HCT116 (cell line): ENCODE measurements at regions not wholly inside any gene's neighbourhood (a gene's known extent, or its start where the extent isn't known, plus 50 kb on each side); places are given as distances from the start of the nearest gene placed in this dataset.

ENCODE experiments used
- ATAC-seq: fragments of 200-7000 bp; cut with Tn5 transposase; 2 replicates; pipeline ENCODE4 v1.9.1; 2020; ENCODE audit warnings: mild to moderate bottlenecking, moderate library complexity
- BruUV-seq: library from RNA; stranded (reverse); fragments of 400-500 nt; replicated peaks from 2 replicates; lab custom pipeline; 2021; lab: Mats Ljungman, UMichigan
- CTCF ChIA-PET: fragments of 300-600 bp; sonication (Branson Sonifier 250); formaldehyde crosslinking; loops from one replicate; lab custom pipeline; 2021; ENCODE audit warnings: antibody characterized with exemption; lab: Charles Lee
- POLR2A ChIA-PET: fragments of 300-600, 350-600 bp; sonication (Branson Sonifier 250); formaldehyde crosslinking; loops from one replicate; lab custom pipeline; 2021; ENCODE audit warnings: antibody characterized with exemption; lab: Charles Lee
- RAD21 ChIA-PET, 2 experiments: fragments of 300-600 bp; sonication (Branson Sonifier 250); formaldehyde crosslinking; loops; one replicate each; lab custom pipeline; 2023; ENCODE audit warnings: low total read pairs in 2 of 2; ENCODE audit not compliant: uncharacterized antibody in 2 of 2, unreplicated experiment in 2 of 2, low non-redundant PET in 1 of 2; lab: Charles Lee
- DNase-seq: peaks from one replicate; pipeline ENCODE4 v3.0.0-alpha.2; 2010; ENCODE audit warnings: low read depth, low spot score
- H2AFZ ChIP-seq: fragments of 200-600 bp; shearing (Covaris generic), sonication (generic); 2 replicates; pipeline ENCODE4 v1.6.1; 2017; ENCODE audit warnings: low read depth, mixed run types, mixed read lengths, antibody characterized with exemption, low read length; ENCODE audit not compliant: poor library complexity, severe bottlenecking
- H3K27ac ChIP-seq: 2 replicates; pipeline ENCODE4 v1.5.1; 2012; ENCODE audit warnings: low read depth, low read length
- H3K27me3 ChIP-seq: fragments of 200-600 bp; sonication (generic); 2 replicates; pipeline ENCODE4 v1.6.1; 2016; ENCODE audit warnings: mixed run types, low read length, mixed read lengths; ENCODE audit not compliant: insufficient read depth
- H3K36me3 ChIP-seq, 2 experiments: fragments of 200-500 bp in 1 of 2; fragments of 200-600 bp in 1 of 2; sonication (Bioruptor generic) in 1 of 2; sonication (generic) in 1 of 2; 2 replicates each; pipeline versions ENCODE4 v1.5.1 to v1.6.1; 2014 to 2016; ENCODE audit warnings: low read length in 2 of 2, inconsistent platforms in 1 of 2, mixed read lengths in 1 of 2, mixed run types in 1 of 2; ENCODE audit not compliant: insufficient read depth in 2 of 2, control insufficient read depth in 1 of 2
- H3K4me1 ChIP-seq, 2 experiments: fragments of 200-600 bp in 1 of 2; sonication (generic) in 1 of 2; 2 replicates each; pipeline versions ENCODE4 v1.5.1 to v1.6.1; 2012 to 2017; ENCODE audit warnings: low read length in 2 of 2, inconsistent platforms in 1 of 2, mild to moderate bottlenecking in 1 of 2, mixed read lengths in 1 of 2, mixed run types in 1 of 2, moderate library complexity in 1 of 2; ENCODE audit not compliant: insufficient read depth in 2 of 2, control insufficient read depth in 1 of 2
- H3K4me2 ChIP-seq: fragments of 200-600 bp; sonication (generic); 2 replicates; pipeline ENCODE4 v1.6.1; 2017; ENCODE audit warnings: mixed run types, low read length, mixed read lengths
- H3K4me3 ChIP-seq, 2 experiments: fragments of 200-600 bp in 1 of 2; sonication (generic) in 1 of 2; replicated peaks in 1 of 2; 2 replicates each; pipeline ENCODE4 v1.5.1; 2011 to 2016; ENCODE audit warnings: low read length in 2 of 2, control low read depth in 1 of 2, low read depth in 1 of 2, mild to moderate bottlenecking in 1 of 2, mixed read lengths in 1 of 2, mixed run types in 1 of 2
- H3K79me2 ChIP-seq: fragments of 200-600 bp; sonication (generic); 2 replicates; pipeline ENCODE4 v1.6.1; 2017; ENCODE audit warnings: mild to moderate bottlenecking, mixed run types, low read length, moderate library complexity, mixed read lengths; ENCODE audit not compliant: insufficient read depth
- H3K9ac ChIP-seq: fragments of 200-600 bp; sonication (generic); 2 replicates; pipeline ENCODE4 v1.6.1; 2016; ENCODE audit warnings: low read length, mixed read lengths
- H3K9me2 ChIP-seq: fragments of 200-600 bp; sonication (generic), shearing (Covaris generic); 2 replicates; pipeline ENCODE4 v1.6.1; 2017; ENCODE audit warnings: mixed run types, mild to moderate bottlenecking, moderate library complexity; ENCODE audit not compliant: insufficient read depth
- H3K9me3 ChIP-seq, 2 experiments: fragments of 200-500 bp in 1 of 2; fragments of 200-600 bp in 1 of 2; sonication (Bioruptor generic) in 1 of 2; sonication (generic) in 1 of 2; 2 replicates each; pipeline ENCODE4 v1.6.1; 2014 to 2017; ENCODE audit warnings: low read length in 2 of 2, mixed read lengths in 2 of 2, inconsistent platforms in 1 of 2, low read depth in 1 of 2, mild to moderate bottlenecking in 1 of 2, mixed run types in 1 of 2, moderate library complexity in 1 of 2; ENCODE audit not compliant: control insufficient read depth in 1 of 2, insufficient read depth in 1 of 2
- H4K20me1 ChIP-seq: fragments of 200-600 bp; sonication (generic), shearing (Covaris generic); 2 replicates; pipeline ENCODE4 v1.6.1; 2017; ENCODE audit warnings: mixed run types, mild to moderate bottlenecking, moderate library complexity; ENCODE audit not compliant: insufficient read depth
- ATF3 ChIP-seq: IDR thresholded peaks from 2 replicates; pipeline ENCODE4 v1.6.1; 2012
- CBX3 ChIP-seq: IDR thresholded peaks from 2 replicates; pipeline ENCODE4 v1.6.1; 2012; ENCODE audit warnings: low read depth
- CTCF ChIP-seq, 3 experiments: fragments of 200-600 bp in 1 of 3; sonication (generic) in 1 of 3; IDR thresholded peaks in 2 of 3; conservative IDR thresholded peaks in 1 of 3; 2 replicates each; pipeline ENCODE4 v1.5.1; 2012 to 2017; ENCODE audit warnings: low read depth in 2 of 3, low read length in 2 of 3, antibody characterized with exemption in 1 of 3, borderline replicate concordance in 1 of 3, control low read depth in 1 of 3, mild to moderate bottlenecking in 1 of 3, mixed read lengths in 1 of 3, mixed run types in 1 of 3, moderate library complexity in 1 of 3; ENCODE audit not compliant: insufficient read depth in 1 of 3
- EGR1 ChIP-seq: IDR thresholded peaks from 2 replicates; pipeline ENCODE4 v1.6.1; 2012; ENCODE audit warnings: low read depth
- ELF1 ChIP-seq: IDR thresholded peaks from 2 replicates; pipeline ENCODE4 v1.6.1; 2012; ENCODE audit warnings: low read depth, borderline replicate concordance
- EZH2 ChIP-seq: fragments of 200-600 bp; sonication (generic); IDR thresholded peaks from 2 replicates; pipeline ENCODE4 v1.6.1; 2017; ENCODE audit warnings: antibody characterized with exemption, mixed run types
- EZH2phosphoT487 ChIP-seq: fragments of 200-600 bp; IDR thresholded peaks from 2 replicates; pipeline ENCODE4 v1.6.1; 2018; ENCODE audit warnings: antibody characterized with exemption, borderline replicate concordance
- FOSL1 ChIP-seq: IDR thresholded peaks from 2 replicates; pipeline ENCODE4 v1.6.1; 2012; ENCODE audit warnings: low read depth
- JUND ChIP-seq: IDR thresholded peaks from 2 replicates; pipeline ENCODE4 v1.6.1; 2012
- MAX ChIP-seq: IDR thresholded peaks from 2 replicates; pipeline ENCODE4 v1.6.1; 2012
- POLR2AphosphoS5 ChIP-seq: IDR thresholded peaks from 2 replicates; pipeline ENCODE4 v1.6.1; 2011; ENCODE audit warnings: mild to moderate bottlenecking, low read depth, low read length, moderate library complexity
- RAD21 ChIP-seq: IDR thresholded peaks from 2 replicates; pipeline ENCODE4 v1.6.1; 2012; ENCODE audit warnings: low read depth, mild to moderate bottlenecking
- SRF ChIP-seq: IDR thresholded peaks from 2 replicates; pipeline ENCODE4 v1.6.1; 2012; ENCODE audit warnings: low read depth
- TCF7L2 ChIP-seq: IDR thresholded peaks from 2 replicates; pipeline ENCODE4 v1.7.0; 2011; ENCODE audit warnings: borderline replicate concordance, inconsistent platforms; ENCODE audit not compliant: insufficient read depth, insufficient read length; ENCODE audit errors: extremely low read depth
- ZBTB33 ChIP-seq: IDR thresholded peaks from 2 replicates; pipeline ENCODE4 v1.6.1; 2011; ENCODE audit warnings: mild to moderate bottlenecking, low read length, moderate library complexity; ENCODE audit not compliant: insufficient replicate concordance; ENCODE audit errors: extremely low read depth
- ZFX ChIP-seq: fragments of 450-650 bp; IDR thresholded peaks from 2 replicates; pipeline ENCODE4 v1.6.1; 2017
- ZNF274 ChIP-seq: fragments of 200-500 bp; sonication (Bioruptor generic); IDR thresholded peaks from 2 replicates; pipeline ENCODE4 v1.6.1; 2014; ENCODE audit warnings: mild to moderate bottlenecking, low read depth, low read length, inconsistent platforms
- intact Hi-C: fragments of 100-400 bp; cut with micrococcal nuclease; formaldehyde crosslinking; loops from 2 replicates; pipeline ENCODE4 v1.10.0; 2022

- RAD21 ChIA-PET = no interaction called here
- Histone ChIP-seq H3K79me2 (no peaks in the 10 kb centered on the region), H3K4me3 (no peak overlapping the region), H3K4me1 (no peaks in the 10 kb centered on the region), H3K9me2 (no peaks in the 10 kb centered on the region), H3K27me3 (no peaks in the 10 kb centered on the region), H2AFZ (no peak overlapping the region), H3K27ac (no peak overlapping the region), H3K9me3 (no peaks in the 10 kb centered on the region), H3K4me2 (no peak overlapping the region), H4K20me1 (peaks cover 3% of the 10 kb centered on the region; the same call in 1 of the 2 replicates), H3K9ac (no peak overlapping the region), H3K36me3 (no peaks in the 10 kb centered on the region)
- no peak for DNase-seq
- intact Hi-C loops = no loop called here
- ATAC-seq = no peak
- POLR2A ChIA-PET = no interaction called here
- BruUV-seq = no TSS peak
- TF ChIP-seq EGR1 = no peak
- TF ChIP-seq FOSL1 = no peak
- TF ChIP-seq ZBTB33 = no peak
- TF ChIP-seq POLR2AphosphoS5 = no peak
- no peak for TF ChIP-seq CTCF (IDR thresholded peaks at IDR 0.05 in 2 of 3, conservative IDR thresholded peaks at IDR 0.05 in 1 of 3; ENCODE audit: borderline replicate concordance in 1 of 3, insufficient read depth in 1 of 3, low read depth in 2 of 3, low read length in 2 of 3)
- TF ChIP-seq JUND = no peak
- no peak for TF ChIP-seq TCF7L2
- no peak for TF ChIP-seq EZH2
- no peak for TF ChIP-seq ZNF274
- no peak for TF ChIP-seq ATF3
- TF ChIP-seq MAX = no peak
- no peak for TF ChIP-seq SRF
- no peak for TF ChIP-seq CBX3
- TF ChIP-seq RAD21 = no peak
- TF ChIP-seq EZH2phosphoT487 = no peak
- TF ChIP-seq ZFX = no peak
- TF ChIP-seq ELF1 = no peak
- CTCF ChIA-PET = no interaction called here
These were observed 223.0 kb upstream of the DMRT1 start for GRCh38 chr9:618478-618877.
